ENCODE measurements at regions not wholly inside any gene's neighbourhood (a gene's known extent, or its start where the extent isn't known, plus 50 kb on each side); places are given as distances from the start of the nearest gene placed in this dataset.

- Histone ChIP-seq H3K79me2 (replicated peaks; ENCODE audit: insufficient read depth, low read length) (no peaks in the 10 kb centered on the region), H3K9me3 (ENCODE audit: low read length) (no peaks in the 10 kb centered on the region), H3K27ac (ENCODE audit: low read length) (no peak overlapping the region), H3K27me3 (ENCODE audit: insufficient read depth, low read depth, low read length) (no peaks in the 10 kb centered on the region), H3K9me2 (ENCODE audit: insufficient read depth, low read length) (no peaks in the 10 kb centered on the region), H3K9ac (ENCODE audit: low read length) (no peak overlapping the region), H3F3A (ENCODE audit: insufficient read depth, low read length, poor library complexity, severe bottlenecking) (no peaks in the 10 kb centered on the region), H3K36me3 (ENCODE audit: insufficient read depth, low read length) (no peaks in the 10 kb centered on the region), H2AFZ (ENCODE audit: low read depth, low read length) (no peak overlapping the region), H4K20me1 (ENCODE audit: insufficient read depth) (no peaks in the 10 kb centered on the region), H3K4me2 (ENCODE audit: low read length) (no peak overlapping the region), H3K4me3 (ENCODE audit: low read length) (no peak overlapping the region)
- TF ChIP-seq EP300 (conservative IDR thresholded peaks at IDR 0.05; ENCODE audit: poor library complexity, severe bottlenecking), result no peak
- TF ChIP-seq MXI1 (conservative IDR thresholded peaks at IDR 0.05; ENCODE audit: poor library complexity, severe bottlenecking), result no peak
- no peak for TF ChIP-seq POLR2AphosphoS5 (IDR thresholded peaks at IDR 0.05)
- TF ChIP-seq REST (IDR thresholded peaks at IDR 0.05; ENCODE audit: borderline replicate concordance), result no peak
- no peak for TF ChIP-seq SMC3 (conservative IDR thresholded peaks at IDR 0.05; ENCODE audit: poor library complexity)
- no peak for TF ChIP-seq RAD21 (conservative IDR thresholded peaks at IDR 0.05)
- TF ChIP-seq TAF1 (IDR thresholded peaks at IDR 0.05; ENCODE audit: low read depth), result no peak
- no peak for TF ChIP-seq CTCF (IDR thresholded peaks at IDR 0.05; ENCODE audit: poor library complexity, severe bottlenecking)
- TF ChIP-seq EZH2 (IDR thresholded peaks at IDR 0.05; ENCODE audit: borderline replicate concordance, insufficient read depth, low read length, poor library complexity, severe bottlenecking), result no peak
Observed at GRCh38 chr16:63059676-63060075, 1023.4 kb upstream of the CDH8 start.

GRCh38 chr16:63057341-63057740, 1021.1 kb upstream of the CDH8 start:
- no peak overlapping the region for H3K9ac ChIP-seq (ENCODE audit: low read length)
- H3K9me3 ChIP-seq (ENCODE audit: low read length), result no peaks in the 10 kb centered on the region
- H3K4me3 ChIP-seq (ENCODE audit: low read length), result no peak overlapping the region
- TF ChIP-seq SMC3 (conservative IDR thresholded peaks at IDR 0.05; ENCODE audit: poor library complexity) (no peak), RAD21 (conservative IDR thresholded peaks at IDR 0.05) (no peak), CTCF (IDR thresholded peaks at IDR 0.05; ENCODE audit: poor library complexity, severe bottlenecking) (no peak), EP300 (conservative IDR thresholded peaks at IDR 0.05; ENCODE audit: poor library complexity, severe bottlenecking) (no peak), MXI1 (conservative IDR thresholded peaks at IDR 0.05; ENCODE audit: poor library complexity, severe bottlenecking) (no peak), EZH2 (IDR thresholded peaks at IDR 0.05; ENCODE audit: borderline replicate concordance, insufficient read depth, low read length, poor library complexity, severe bottlenecking) (no peak), POLR2AphosphoS5 (IDR thresholded peaks at IDR 0.05) (no peak), REST (IDR thresholded peaks at IDR 0.05; ENCODE audit: borderline replicate concordance) (no peak), TAF1 (IDR thresholded peaks at IDR 0.05; ENCODE audit: low read depth) (no peak)
- H4K20me1 ChIP-seq (ENCODE audit: insufficient read depth), result no peaks in the 10 kb centered on the region
- no peaks in the 10 kb centered on the region for H3F3A ChIP-seq (ENCODE audit: insufficient read depth, low read length, poor library complexity, severe bottlenecking)
- H3K27me3 ChIP-seq (ENCODE audit: insufficient read depth, low read depth, low read length), result no peaks in the 10 kb centered on the region
- no peak overlapping the region for H2AFZ ChIP-seq (ENCODE audit: low read depth, low read length)
- H3K79me2 ChIP-seq (replicated peaks; ENCODE audit: insufficient read depth, low read length), result no peaks in the 10 kb centered on the region
- no peak overlapping the region for H3K27ac ChIP-seq (ENCODE audit: low read length)
- no peaks in the 10 kb centered on the region for H3K36me3 ChIP-seq (ENCODE audit: insufficient read depth, low read length)
- no peaks in the 10 kb centered on the region for H3K9me2 ChIP-seq (ENCODE audit: insufficient read depth, low read length)
- no peak overlapping the region for H3K4me2 ChIP-seq (ENCODE audit: low read length)
